Sigmoid colon (tissue), 4 donors: ENCODE measurements at regions not wholly inside any gene's neighbourhood (a gene's known extent, or its start where the extent isn't known, plus 50 kb on each side); places are given as distances from the start of the nearest gene placed in this dataset.

ENCODE experiments used
- CTCF ChIP-seq, 4 experiments: fragments of 450-650 bp in 3 of 4; fragments of 200-600 bp in 1 of 4; IDR thresholded peaks; one replicate each; pipeline ENCODE4 v1.5.1; 2016 to 2019; ENCODE audit warnings: antibody characterized with exemption in 4 of 4, mild to moderate bottlenecking in 3 of 4, moderate library complexity in 2 of 4
- EP300 ChIP-seq, 4 donors: sonication (generic); formaldehyde crosslinking; IDR thresholded peaks; one replicate each; pipeline ENCODE4 v1.6.1; 2017; ENCODE audit warnings: antibody characterized with exemption in 4 of 4
- POLR2A ChIP-seq, 2 donors: fragments of 450-650 bp; IDR thresholded peaks; one replicate each; pipeline ENCODE4 v1.6.1; 2016; ENCODE audit warnings: antibody characterized with exemption in 2 of 2, mild to moderate bottlenecking in 2 of 2, moderate library complexity in 2 of 2
- POLR2AphosphoS5 ChIP-seq, 4 donors: sonication (generic); formaldehyde crosslinking; IDR thresholded peaks; one replicate each; pipeline ENCODE4 v1.6.1; 2017; ENCODE audit warnings: antibody characterized with exemption in 4 of 4

DNA sequence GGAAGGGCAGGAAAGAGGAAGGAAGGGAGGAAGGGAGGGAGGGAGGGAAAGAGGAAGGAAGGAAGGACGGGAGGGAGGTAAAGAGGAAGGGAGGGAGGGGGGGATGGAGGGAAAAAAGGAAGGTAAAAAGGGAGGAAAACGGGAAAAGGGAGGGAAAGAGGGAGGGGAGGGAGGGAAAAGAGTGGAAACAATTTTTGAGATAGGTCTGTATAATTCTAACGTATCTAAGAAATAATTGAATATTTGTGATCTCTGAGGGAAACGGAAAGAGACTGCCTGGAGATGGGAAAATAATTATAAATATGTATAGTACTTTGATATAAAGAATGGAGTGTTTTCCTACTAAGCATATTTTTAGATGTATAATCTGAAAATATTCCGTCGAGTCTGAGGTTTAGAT lies 158.2 kb upstream of the FOXK1 start:
- TF ChIP-seq POLR2A (IDR thresholded peaks at IDR 0.05) (no peak), CTCF (IDR thresholded peaks at IDR 0.05) (no peak), POLR2AphosphoS5 (IDR thresholded peaks at IDR 0.05) (no peak), EP300 (IDR thresholded peaks at IDR 0.05) (no peak)
